GM21447 (cell line): ENCODE measurements at regions not wholly inside any gene's neighbourhood (a gene's known extent, or its start where the extent isn't known, plus 50 kb on each side); places are given as distances from the start of the nearest gene placed in this dataset.
"Not testable (repeated sequence)": the region's sequence is repeated elsewhere in the genome, so short reads cannot be mapped to it uniquely, and the experiment has no call there.

Experiments used
- ATAC-seq: cut with Tn5 transposase; IDR thresholded peaks from one replicate; pipeline ENCODE4 v1.9.1; 2021; ENCODE audit not compliant: unreplicated experiment

- no peak for ATAC-seq
Measured at GRCh38 chr9:75197561-75197960, 109.2 kb downstream of the OSTF1 start.

DNA sequence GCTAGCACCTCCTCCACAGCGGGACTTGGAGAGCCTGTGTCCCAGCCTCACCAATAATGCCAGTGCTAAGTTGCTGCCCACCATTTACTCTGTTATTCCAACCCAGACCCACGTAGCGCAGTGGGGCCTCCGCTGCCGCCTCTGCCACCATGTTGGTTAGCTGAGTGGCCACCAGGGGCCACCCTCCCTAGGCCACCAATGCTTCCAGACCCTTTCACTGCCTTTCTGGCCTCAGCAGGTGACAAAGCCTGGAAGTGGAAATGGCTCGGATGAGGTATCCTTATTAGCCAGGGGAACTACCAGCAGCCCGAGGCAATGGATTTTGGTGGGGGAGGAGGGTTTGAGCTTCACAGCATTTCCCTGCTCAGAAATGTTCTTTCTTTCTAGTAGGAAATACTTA, 110.1 kb downstream of the OSTF1 start:
- ATAC-seq = no peak

GRCh38 chr9:75200892-75201470, 112.7 kb downstream of the OSTF1 start:
- ATAC-seq = no peak

GRCh38 chr9:75201480-75202209, 113.3 kb downstream of the OSTF1 start:
- ATAC-seq = no peak

DNA sequence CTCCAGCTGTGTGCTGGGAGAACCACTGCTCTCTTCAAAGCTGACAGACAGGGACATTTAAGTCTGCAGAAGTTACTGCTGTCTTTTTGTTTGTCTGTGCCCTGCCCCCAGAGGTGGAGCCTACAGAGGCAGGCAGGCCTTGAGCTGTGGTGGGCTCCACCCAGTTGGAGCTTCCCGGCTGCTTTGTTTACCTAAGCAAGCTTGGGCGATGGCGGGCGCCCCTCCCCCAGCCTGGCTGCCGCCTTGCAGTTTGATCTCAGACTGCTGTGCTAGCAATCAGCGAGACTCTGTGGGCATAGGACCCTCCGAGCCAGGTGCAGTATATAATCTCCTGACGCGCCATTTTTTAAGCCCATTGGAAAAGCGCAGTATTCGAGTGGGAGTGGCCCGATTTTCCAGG, 119.7 kb downstream of the OSTF1 start:
- ATAC-seq = not testable (repeated sequence)

- no peak for ATAC-seq
Measured at GRCh38 chr9:75210215-75210614, 121.9 kb downstream of the OSTF1 start.

- ATAC-seq = no peak
Measured at GRCh38 chr9:75213765-75214164, 125.5 kb downstream of the OSTF1 start.

GRCh38 chr9:75226403-75227139, 138.3 kb downstream of the OSTF1 start:
- no peak for ATAC-seq

GRCh38 chr9:75228893-75229292, 140.6 kb downstream of the OSTF1 start:
- no peak for ATAC-seq

- no peak for ATAC-seq
Measured at GRCh38 chr9:75229605-75230332, 141.5 kb downstream of the OSTF1 start.

GRCh38 chr9:75230469-75230868, 142.2 kb downstream of the OSTF1 start:
- no peak for ATAC-seq

GRCh38 chr9:75231167-75231566, 142.9 kb downstream of the OSTF1 start:
- ATAC-seq = no peak

- ATAC-seq = no peak
Measured at GRCh38 chr9:75233011-75233410, 144.7 kb downstream of the OSTF1 start.

- no peak for ATAC-seq
Measured at GRCh38 chr9:75235632-75236031, 147.3 kb downstream of the OSTF1 start.

DNA sequence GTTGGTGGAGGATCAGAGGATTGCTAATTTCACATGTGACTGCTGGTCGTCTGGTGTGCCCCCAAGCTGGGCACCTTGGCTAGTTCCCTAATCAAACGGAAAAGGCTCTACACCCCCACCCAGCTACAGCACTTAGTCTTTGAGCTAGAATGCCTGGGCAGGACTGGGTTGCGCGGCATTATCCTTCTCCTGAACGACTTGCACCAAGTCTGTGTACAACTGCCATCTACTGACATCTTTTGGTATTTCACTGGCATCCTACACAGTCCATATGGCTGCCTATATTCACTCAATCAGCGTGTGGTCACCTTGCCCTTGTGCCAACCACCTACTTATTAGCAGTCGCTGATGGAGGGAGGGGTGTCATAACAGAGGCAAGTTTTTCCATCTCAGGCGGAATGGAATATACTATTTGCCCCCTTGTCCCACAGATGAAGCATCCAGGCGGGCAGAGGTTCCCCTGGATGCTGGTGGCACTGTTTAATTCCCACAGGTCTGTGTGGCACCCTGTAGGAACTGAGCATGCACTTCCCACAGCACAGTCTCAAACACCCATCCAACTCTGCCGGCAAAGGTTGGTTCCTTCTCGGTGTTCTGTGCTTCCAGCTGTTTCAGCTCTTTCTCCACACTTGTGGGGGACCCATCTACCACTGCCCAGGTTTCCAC, 150.1 kb downstream of the OSTF1 start:
- peak; percentile 97 for ATAC-seq

DNA sequence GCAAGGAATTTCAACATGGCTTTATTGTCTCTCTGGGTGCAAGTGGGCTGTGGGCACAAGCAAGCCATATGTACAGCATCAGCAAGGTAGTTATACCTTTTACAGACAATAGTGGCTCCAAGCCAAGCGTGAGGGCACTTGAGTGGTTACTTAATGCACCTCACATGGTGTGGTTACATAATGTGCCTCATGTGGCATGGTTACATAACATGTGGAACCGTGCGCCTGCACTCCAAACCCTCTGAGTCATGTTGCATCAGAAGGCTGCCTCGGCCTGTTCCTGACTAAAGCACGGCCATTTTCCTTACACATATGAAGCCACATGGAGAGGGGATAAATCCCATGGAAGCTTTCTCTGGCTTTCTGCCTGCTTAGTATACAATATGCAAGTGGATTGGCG, 150.9 kb downstream of the OSTF1 start:
- ATAC-seq = no peak

DNA sequence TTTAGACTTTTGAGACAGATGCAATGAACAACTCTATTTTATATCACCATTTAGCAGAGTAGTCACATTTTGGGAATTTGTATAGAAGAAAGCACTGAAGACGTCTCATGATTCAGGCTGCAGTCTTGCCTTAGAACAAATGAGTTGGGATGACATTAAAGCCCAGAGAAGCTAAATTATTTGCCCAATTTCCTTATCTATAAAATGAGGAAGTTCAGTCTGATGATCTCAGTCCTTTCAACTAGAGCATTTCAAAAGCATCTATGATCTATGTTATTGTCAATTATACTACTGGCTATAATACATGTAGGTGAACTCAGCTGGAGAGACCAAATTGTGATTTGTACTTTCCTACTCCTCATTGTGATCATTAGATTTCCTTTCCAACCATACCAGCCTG, 154.1 kb downstream of the OSTF1 start:
- ATAC-seq = no peak

DNA sequence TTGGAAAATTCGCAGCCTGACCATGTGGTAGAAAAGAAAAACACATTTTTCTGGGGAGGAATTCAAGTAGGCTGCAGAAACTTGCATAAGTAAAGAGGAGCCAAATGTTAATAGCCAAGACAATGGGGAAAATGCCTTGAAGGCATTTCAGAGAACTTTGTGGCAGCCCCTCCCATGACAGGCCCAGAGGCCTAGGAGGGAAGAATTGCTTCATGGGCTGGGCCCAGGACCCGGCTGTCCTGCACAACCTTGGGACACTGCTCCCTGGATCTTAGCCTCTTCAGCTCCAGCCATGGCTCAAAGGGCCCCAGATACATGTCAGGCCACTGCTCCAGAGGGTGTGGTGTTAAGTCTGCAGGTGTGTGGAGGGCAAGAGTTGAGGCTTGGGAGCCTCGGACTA, 158.6 kb downstream of the OSTF1 start:
- no peak for ATAC-seq

DNA sequence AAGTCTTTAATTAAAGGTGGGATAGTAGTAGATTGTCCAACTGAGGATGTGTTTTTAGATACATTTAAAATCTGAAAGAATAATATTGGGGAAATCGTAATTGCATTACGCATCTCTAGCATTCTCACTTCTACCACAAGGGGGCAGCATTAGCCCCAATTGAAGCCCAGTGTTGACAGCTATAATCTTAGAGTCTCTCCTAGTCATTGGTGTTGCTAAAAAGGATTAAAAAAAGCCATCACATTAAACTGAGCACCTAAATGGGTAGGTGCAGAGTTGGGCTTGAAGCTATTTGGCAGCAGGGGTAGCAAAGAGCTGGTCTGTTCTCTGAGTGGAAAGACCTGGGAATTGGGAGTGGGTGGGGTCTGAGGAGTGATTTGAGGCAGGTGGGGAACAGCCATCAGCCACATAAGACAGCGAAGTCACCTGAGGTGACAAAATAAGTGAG, 177.2 kb downstream of the OSTF1 start:
- peak; percentile 81 for ATAC-seq

GRCh38 chr9:75269197-75269596, 180.9 kb downstream of the OSTF1 start:
- ATAC-seq = no peak

GRCh38 chr9:75273055-75273454, 184.7 kb downstream of the OSTF1 start:
- ATAC-seq = not testable (repeated sequence)
